HG03521 (cell line): ENCODE measurements at regions not wholly inside any gene's neighbourhood (a gene's known extent, or its start where the extent isn't known, plus 50 kb on each side); places are given as distances from the start of the nearest gene placed in this dataset.
"Not testable (repeated sequence)": the region's sequence is repeated elsewhere in the genome, so short reads cannot be mapped to it uniquely, and the experiment has no call there.

Source experiments
- ATAC-seq: cut with Tn5 transposase; IDR thresholded peaks from one replicate; pipeline ENCODE4 v1.9.1; 2021; ENCODE audit warnings: mild to moderate bottlenecking, moderate library complexity; ENCODE audit not compliant: unreplicated experiment

- no peak for ATAC-seq
Measured at GRCh38 chr12:60231976-60232907, 636.4 kb downstream of the SLC16A7 start.

GRCh38 chr12:60234611-60235195 lies 638.9 kb downstream of the SLC16A7 start:
- not testable (repeated sequence) for ATAC-seq

GRCh38 chr12:60235261-60235660 lies 639.4 kb downstream of the SLC16A7 start:
- ATAC-seq = no peak

GRCh38 chr12:60236416-60236815 lies 640.6 kb downstream of the SLC16A7 start:
- not testable (repeated sequence) for ATAC-seq

GRCh38 chr12:60240891-60241290 lies 645.1 kb downstream of the SLC16A7 start:
- ATAC-seq = no peak

GRCh38 chr12:60251091-60251490 lies 655.3 kb downstream of the SLC16A7 start:
- ATAC-seq = no peak

GRCh38 chr12:60252359-60253096 lies 656.7 kb downstream of the SLC16A7 start:
- no peak for ATAC-seq

GRCh38 chr12:60255044-60255443 lies 659.2 kb downstream of the SLC16A7 start:
- ATAC-seq = no peak

- ATAC-seq = no peak
Measured at GRCh38 chr12:60257063-60257462, 661.2 kb downstream of the SLC16A7 start.

GRCh38 chr12:60259225-60259624 lies 663.4 kb downstream of the SLC16A7 start:
- ATAC-seq = no peak

- ATAC-seq = no peak
Measured at GRCh38 chr12:60262378-60262777, 666.5 kb downstream of the SLC16A7 start.

- ATAC-seq = no peak
Measured at GRCh38 chr12:60263161-60263560, 667.3 kb downstream of the SLC16A7 start.

GRCh38 chr12:60263836-60264493 lies 668.1 kb downstream of the SLC16A7 start:
- ATAC-seq = no peak

- ATAC-seq = no peak
Measured at GRCh38 chr12:60265741-60266140, 669.9 kb downstream of the SLC16A7 start.

- no peak for ATAC-seq
Measured at GRCh38 chr12:60266381-60266852, 670.6 kb downstream of the SLC16A7 start.

- ATAC-seq = no peak
Measured at GRCh38 chr12:60269611-60270269, 673.9 kb downstream of the SLC16A7 start.

GRCh38 chr12:60271816-60272215 lies 676.0 kb downstream of the SLC16A7 start:
- no peak for ATAC-seq

- no peak for ATAC-seq
Measured at GRCh38 chr12:60278209-60278608, 682.4 kb downstream of the SLC16A7 start.

GRCh38 chr12:60279221-60279620 lies 683.4 kb downstream of the SLC16A7 start:
- ATAC-seq = no peak

GRCh38 chr12:60281522-60281921 lies 685.7 kb downstream of the SLC16A7 start:
- ATAC-seq = no peak
